ENCODE measurements at regions not wholly inside any gene's neighbourhood (a gene's known extent, or its start where the extent isn't known, plus 50 kb on each side); places are given as distances from the start of the nearest gene placed in this dataset.

DNA sequence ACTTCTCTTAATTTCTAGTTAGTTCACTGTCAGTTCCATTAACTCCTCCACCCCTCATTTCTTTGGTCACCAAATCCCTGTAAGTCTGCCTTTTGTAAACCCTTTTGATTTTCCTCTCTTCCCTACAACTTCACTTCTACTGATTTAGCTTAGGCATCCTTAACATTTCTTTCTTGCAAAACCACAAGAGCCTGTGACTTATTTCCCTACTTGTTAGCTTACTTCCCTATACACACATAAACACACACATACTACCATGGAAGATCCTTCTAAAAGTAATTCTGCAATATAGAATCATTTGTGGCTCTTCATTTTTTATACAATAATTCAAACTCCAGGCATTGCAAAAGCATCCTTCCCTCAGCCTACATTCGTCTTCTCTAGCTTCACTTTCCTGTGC lies 494.3 kb upstream of the USP15 start:
- no peaks in the 10 kb centered on the region for H3K79me2 ChIP-seq (ENCODE audit: control insufficient read depth, insufficient read depth, low read length)

DNA sequence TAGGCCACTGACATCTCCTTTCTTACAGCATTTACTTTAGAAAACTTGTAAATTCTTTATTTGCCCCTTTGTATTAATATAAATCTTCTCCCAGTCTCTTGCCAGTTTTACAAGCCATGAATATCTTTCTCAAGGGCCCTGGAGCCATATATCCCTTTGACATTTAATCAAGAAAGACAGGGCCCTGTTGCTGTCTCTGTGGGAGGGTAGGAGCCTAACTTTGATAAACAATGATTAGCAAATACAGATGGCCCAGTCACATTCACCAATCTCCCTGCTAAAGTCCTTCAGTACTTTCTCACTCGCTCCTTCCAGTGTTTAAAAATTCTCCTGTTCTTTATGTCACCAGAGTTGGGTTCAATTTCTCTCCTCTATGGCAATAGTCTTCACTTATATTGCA lies 479.8 kb upstream of the USP15 start:
- H3K4me2 ChIP-seq (ENCODE audit: extremely low read depth, insufficient read depth, low read length), result no peak overlapping the region
- H3K27me3 ChIP-seq (ENCODE audit: control insufficient read depth, insufficient read depth, low read length), result no peaks in the 10 kb centered on the region
- H3K27ac ChIP-seq (ENCODE audit: insufficient read depth, low read length), result no peak overlapping the region
- no peaks in the 10 kb centered on the region for H4K20me1 ChIP-seq (ENCODE audit: control insufficient read depth, extremely low read depth, insufficient read depth, low read length)
- H3K79me2 ChIP-seq (ENCODE audit: control insufficient read depth, insufficient read depth, low read length), result no peaks in the 10 kb centered on the region
- no peaks in the 10 kb centered on the region for H3K4me1 ChIP-seq (ENCODE audit: control insufficient read depth, extremely low read depth, insufficient read depth, low read length)
- no peak for DNase-seq (ENCODE audit: low read depth in 2 of 2)
- H2AFZ ChIP-seq (ENCODE audit: low read length), result no peak overlapping the region
- no peaks in the 10 kb centered on the region for H3K36me3 ChIP-seq (ENCODE audit: control insufficient read depth, insufficient read depth, low read length)
- no peaks in the 10 kb centered on the region for H3K9me3 ChIP-seq (ENCODE audit: control insufficient read depth, insufficient read depth, low read depth, low read length)
- H3K4me3 ChIP-seq (replicated peaks in 1 of 4; ENCODE audit: control extremely low read depth in 1 of 4, insufficient read depth in 1 of 4, low read depth in 3 of 4, low read length in 4 of 4), result no peak overlapping the region
- H3K9ac ChIP-seq (ENCODE audit: insufficient read depth, low read length), result no peak overlapping the region
- TF ChIP-seq EZH2 (IDR thresholded peaks at IDR 0.05; ENCODE audit: low read length, missing control alignments), result no peak
- TF ChIP-seq, protein P1, sequence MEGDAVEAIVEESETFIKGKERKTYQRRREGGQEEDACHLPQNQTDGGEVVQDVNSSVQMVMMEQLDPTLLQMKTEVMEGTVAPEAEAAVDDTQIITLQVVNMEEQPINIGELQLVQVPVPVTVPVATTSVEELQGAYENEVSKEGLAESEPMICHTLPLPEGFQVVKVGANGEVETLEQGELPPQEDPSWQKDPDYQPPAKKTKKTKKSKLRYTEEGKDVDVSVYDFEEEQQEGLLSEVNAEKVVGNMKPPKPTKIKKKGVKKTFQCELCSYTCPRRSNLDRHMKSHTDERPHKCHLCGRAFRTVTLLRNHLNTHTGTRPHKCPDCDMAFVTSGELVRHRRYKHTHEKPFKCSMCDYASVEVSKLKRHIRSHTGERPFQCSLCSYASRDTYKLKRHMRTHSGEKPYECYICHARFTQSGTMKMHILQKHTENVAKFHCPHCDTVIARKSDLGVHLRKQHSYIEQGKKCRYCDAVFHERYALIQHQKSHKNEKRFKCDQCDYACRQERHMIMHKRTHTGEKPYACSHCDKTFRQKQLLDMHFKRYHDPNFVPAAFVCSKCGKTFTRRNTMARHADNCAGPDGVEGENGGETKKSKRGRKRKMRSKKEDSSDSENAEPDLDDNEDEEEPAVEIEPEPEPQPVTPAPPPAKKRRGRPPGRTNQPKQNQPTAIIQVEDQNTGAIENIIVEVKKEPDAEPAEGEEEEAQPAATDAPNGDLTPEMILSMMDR (conservative IDR thresholded peaks at IDR 0.05 in 1 of 2, IDR thresholded peaks at IDR 0.05 in 1 of 2; ENCODE audit: low read depth in 1 of 2, low read length in 2 of 2), result no peak

More for the DNA sequence above, 494.3 kb upstream of the USP15 start:
- no peaks in the 10 kb centered on the region for H3K9me3 ChIP-seq (ENCODE audit: control insufficient read depth, insufficient read depth, low read depth, low read length)
- DNase-seq (ENCODE audit: low read depth in 2 of 2), result no peak
- no peaks in the 10 kb centered on the region for H3K27me3 ChIP-seq (ENCODE audit: control insufficient read depth, insufficient read depth, low read length)
- H3K4me1 ChIP-seq (ENCODE audit: control insufficient read depth, extremely low read depth, insufficient read depth, low read length), result no peaks in the 10 kb centered on the region
- no peak overlapping the region for H2AFZ ChIP-seq (ENCODE audit: low read length)
- H4K20me1 ChIP-seq (ENCODE audit: control insufficient read depth, extremely low read depth, insufficient read depth, low read length), result no peaks in the 10 kb centered on the region
- no peak overlapping the region for H3K4me3 ChIP-seq (replicated peaks in 1 of 4; ENCODE audit: control extremely low read depth in 1 of 4, insufficient read depth in 1 of 4, low read depth in 3 of 4, low read length in 4 of 4)
- H3K27ac ChIP-seq (ENCODE audit: insufficient read depth, low read length), result no peak overlapping the region
- H3K36me3 ChIP-seq (ENCODE audit: control insufficient read depth, insufficient read depth, low read length), result no peaks in the 10 kb centered on the region
- no peak overlapping the region for H3K4me2 ChIP-seq (ENCODE audit: extremely low read depth, insufficient read depth, low read length)
- no peak overlapping the region for H3K9ac ChIP-seq (ENCODE audit: insufficient read depth, low read length)
- TF ChIP-seq EZH2 (IDR thresholded peaks at IDR 0.05; ENCODE audit: low read length, missing control alignments), result no peak
- TF ChIP-seq, protein P1 (conservative IDR thresholded peaks at IDR 0.05 in 1 of 2, IDR thresholded peaks at IDR 0.05 in 1 of 2; ENCODE audit: low read depth in 1 of 2, low read length in 2 of 2), result no peak

DNA sequence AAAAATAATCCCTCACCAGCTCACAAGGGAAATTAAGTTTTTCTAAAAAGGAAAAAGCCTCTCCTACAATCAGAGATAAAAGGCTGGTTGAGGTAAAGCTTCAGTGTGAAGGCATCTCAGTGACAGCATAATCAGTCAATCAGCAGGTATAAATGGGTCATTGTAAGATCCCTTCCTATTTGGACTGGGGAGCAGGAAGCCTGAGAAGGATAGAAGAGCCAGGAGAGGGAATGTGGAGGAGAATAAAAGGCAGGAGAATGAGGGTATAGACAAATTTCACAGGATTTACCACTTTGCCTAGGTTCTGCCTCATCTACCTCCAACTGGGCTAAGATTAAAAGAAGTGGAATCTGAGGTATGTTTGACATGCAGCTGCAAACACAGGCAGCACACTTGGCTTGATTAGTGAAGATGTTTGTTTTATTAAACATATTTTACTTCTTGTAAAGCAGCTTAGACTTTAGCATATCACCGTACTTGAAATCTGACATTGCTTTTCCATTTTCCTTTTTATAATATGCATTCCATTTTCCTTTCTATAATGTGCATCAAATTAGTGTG lies 479.1 kb upstream of the USP15 start:
- H3K36me3 ChIP-seq (ENCODE audit: control insufficient read depth, insufficient read depth, low read length), result no peaks in the 10 kb centered on the region
- H2AFZ ChIP-seq (ENCODE audit: low read length), result no peak overlapping the region
- no peak overlapping the region for H3K4me3 ChIP-seq (replicated peaks in 1 of 4; ENCODE audit: control extremely low read depth in 1 of 4, insufficient read depth in 1 of 4, low read depth in 3 of 4, low read length in 4 of 4)
- H3K9me3 ChIP-seq (ENCODE audit: control insufficient read depth, insufficient read depth, low read depth, low read length), result no peaks in the 10 kb centered on the region
- TF ChIP-seq, protein P1 (conservative IDR thresholded peaks at IDR 0.05 in 1 of 2, IDR thresholded peaks at IDR 0.05 in 1 of 2; ENCODE audit: low read depth in 1 of 2, low read length in 2 of 2), result no peak
- no peak for TF ChIP-seq EZH2 (IDR thresholded peaks at IDR 0.05; ENCODE audit: low read length, missing control alignments)
- H3K27me3 ChIP-seq (ENCODE audit: control insufficient read depth, insufficient read depth, low read length), result no peaks in the 10 kb centered on the region
- H3K4me1 ChIP-seq (ENCODE audit: control insufficient read depth, extremely low read depth, insufficient read depth, low read length), result no peaks in the 10 kb centered on the region
- no peak overlapping the region for H3K4me2 ChIP-seq (ENCODE audit: extremely low read depth, insufficient read depth, low read length)
- H3K27ac ChIP-seq (ENCODE audit: insufficient read depth, low read length), result no peak overlapping the region
- no peaks in the 10 kb centered on the region for H3K79me2 ChIP-seq (ENCODE audit: control insufficient read depth, insufficient read depth, low read length)
- H3K9ac ChIP-seq (ENCODE audit: insufficient read depth, low read length), result no peak overlapping the region
- DNase-seq (ENCODE audit: low read depth in 2 of 2), result no peak
- H4K20me1 ChIP-seq (ENCODE audit: control insufficient read depth, extremely low read depth, insufficient read depth, low read length), result no peaks in the 10 kb centered on the region

Data from fibroblast of lung (primary cell).